NCI-H748 treated with DMSO at 0.1 percent for 48 hours (cell line): ENCODE measurements at regions not wholly inside any gene's neighbourhood (a gene's known extent, or its start where the extent isn't known, plus 50 kb on each side); places are given as distances from the start of the nearest gene placed in this dataset.
"Not testable (repeated sequence)": the region's sequence is repeated elsewhere in the genome, so short reads cannot be mapped to it uniquely, and the experiment has no call there.

Experiments
- DNase-seq: peaks from one replicate; lab custom pipeline; 2025; lab: John Stamatoyannopoulos, UW

GRCh38 chr20:1754306-1754705 lies 96.7 kb upstream of the SIRPG start:
- no peak for DNase-seq

- no peak for DNase-seq
Measured at GRCh38 chr20:1752045-1752444, 94.5 kb upstream of the SIRPG start.

- DNase-seq, result no peak
Measured at GRCh38 chr20:1748777-1749176, 91.2 kb upstream of the SIRPG start.

GRCh38 chr20:1747953-1748577 lies 90.5 kb upstream of the SIRPG start:
- DNase-seq, result no peak

GRCh38 chr20:1742049-1742434 lies 84.5 kb upstream of the SIRPG start:
- not testable (repeated sequence) for DNase-seq

GRCh38 chr20:1741309-1742048 lies 83.9 kb upstream of the SIRPG start:
- no peak for DNase-seq

GRCh38 chr20:1737134-1737533 lies 79.6 kb upstream of the SIRPG start:
- no peak for DNase-seq

GRCh38 chr20:1735417-1736089 lies 78.0 kb upstream of the SIRPG start:
- DNase-seq, result no peak

- no peak for DNase-seq
Measured at GRCh38 chr20:1734269-1734858, 76.8 kb upstream of the SIRPG start.

GRCh38 chr20:1731828-1732375 lies 74.3 kb upstream of the SIRPG start:
- not testable (repeated sequence) for DNase-seq

GRCh38 chr20:1730981-1731711 lies 73.6 kb upstream of the SIRPG start:
- not testable (repeated sequence) for DNase-seq

GRCh38 chr20:1727303-1727702 lies 69.7 kb upstream of the SIRPG start:
- not testable (repeated sequence) for DNase-seq

GRCh38 chr20:1724901-1725300 lies 67.3 kb upstream of the SIRPG start:
- no peak for DNase-seq

GRCh38 chr20:1722513-1723050 lies 65.0 kb upstream of the SIRPG start:
- DNase-seq, result no peak

GRCh38 chr20:1721687-1722512 lies 64.3 kb upstream of the SIRPG start:
- DNase-seq, result no peak

GRCh38 chr20:1720845-1721475 lies 63.4 kb upstream of the SIRPG start:
- no peak for DNase-seq

- DNase-seq, result no peak
Measured at GRCh38 chr20:1720226-1720625, 62.6 kb upstream of the SIRPG start.

GRCh38 chr20:1718604-1719384 lies 61.2 kb upstream of the SIRPG start:
- no peak for DNase-seq
